Endothelial cell (in vitro differentiated cells): ENCODE measurements at regions not wholly inside any gene's neighbourhood (a gene's known extent, or its start where the extent isn't known, plus 50 kb on each side); places are given as distances from the start of the nearest gene placed in this dataset.

Experiments used
- DNase-seq: peaks from one replicate; pipeline ENCODE4 v3.0.0; 2021; ENCODE audit warnings: low spot score
- H3K27ac Mint-ChIP-seq: one replicate; pipeline ENCODE4 v1.8.0; 2021; ENCODE audit warnings: mixed read lengths, inconsistent platforms; ENCODE audit not compliant: unreplicated experiment
- H3K27me3 Mint-ChIP-seq: one replicate; pipeline ENCODE4 v1.8.0; 2021; ENCODE audit warnings: mild to moderate bottlenecking, moderate library complexity, mixed read lengths, inconsistent platforms; ENCODE audit not compliant: unreplicated experiment
- H3K36me3 Mint-ChIP-seq: one replicate; pipeline ENCODE4 v1.8.0; 2021; ENCODE audit warnings: mild to moderate bottlenecking, low read depth, mixed read lengths, inconsistent platforms; ENCODE audit not compliant: unreplicated experiment
- H3K4me1 Mint-ChIP-seq: one replicate; pipeline ENCODE4 v1.8.0; 2021; ENCODE audit warnings: mild to moderate bottlenecking, mixed read lengths, inconsistent platforms; ENCODE audit not compliant: unreplicated experiment
- H3K4me3 Mint-ChIP-seq: one replicate; pipeline ENCODE4 v1.8.0; 2021; ENCODE audit warnings: mild to moderate bottlenecking, mixed read lengths, inconsistent platforms; ENCODE audit not compliant: unreplicated experiment
- H3K9me3 Mint-ChIP-seq: one replicate; pipeline ENCODE4 v1.8.0; 2021; ENCODE audit warnings: mixed read lengths, inconsistent platforms; ENCODE audit not compliant: unreplicated experiment
- CTCF ChIP-seq: fragments of 200-600 bp; sonication (generic); IDR thresholded peaks from one replicate; pipeline ENCODE4 v1.5.0; 2021; ENCODE audit warnings: antibody characterized with exemption; ENCODE audit not compliant: unreplicated experiment

GRCh38 chr20:7520361-7520760, 419.9 kb downstream of the HAO1 start:
- no peak for DNase-seq
- Mint-ChIP-seq H3K4me3 (no peak overlapping the region), H3K4me1 (peaks cover 5% of the 10 kb centered on the region), H3K27me3 (peaks cover 1% of the 10 kb centered on the region), H3K27ac (no peak overlapping the region), H3K9me3 (no peaks in the 10 kb centered on the region), H3K36me3 (no peaks in the 10 kb centered on the region)
- no peak for TF ChIP-seq CTCF

DNA sequence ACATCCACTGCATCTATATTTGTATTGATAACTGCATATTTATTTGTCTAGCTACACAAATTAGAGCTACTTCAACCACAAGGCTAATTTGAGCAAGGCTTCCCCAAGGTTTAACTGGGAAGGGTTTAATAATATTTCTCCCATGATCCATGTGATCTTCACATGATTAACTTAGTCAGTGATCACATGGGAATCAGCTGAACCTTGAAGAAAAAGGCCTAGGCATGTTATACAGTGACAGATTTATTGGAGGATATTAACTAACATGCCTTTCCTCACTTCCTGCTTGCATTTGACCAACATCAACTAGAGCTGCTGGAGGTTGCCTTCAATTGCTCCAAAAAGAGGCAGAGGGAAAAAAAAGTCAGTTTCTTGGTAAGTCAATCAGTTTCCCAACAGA, 417.0 kb downstream of the HAO1 start:
- H3K9me3 Mint-ChIP-seq: no peaks in the 10 kb centered on the region
- H3K27ac Mint-ChIP-seq: no peak overlapping the region
- no peaks in the 10 kb centered on the region for H3K27me3 Mint-ChIP-seq
- H3K36me3 Mint-ChIP-seq: no peaks in the 10 kb centered on the region
- TF ChIP-seq CTCF: no peak
- H3K4me1 Mint-ChIP-seq: peaks cover 5% of the 10 kb centered on the region
- DNase-seq: no peak
- no peak overlapping the region for H3K4me3 Mint-ChIP-seq

DNA sequence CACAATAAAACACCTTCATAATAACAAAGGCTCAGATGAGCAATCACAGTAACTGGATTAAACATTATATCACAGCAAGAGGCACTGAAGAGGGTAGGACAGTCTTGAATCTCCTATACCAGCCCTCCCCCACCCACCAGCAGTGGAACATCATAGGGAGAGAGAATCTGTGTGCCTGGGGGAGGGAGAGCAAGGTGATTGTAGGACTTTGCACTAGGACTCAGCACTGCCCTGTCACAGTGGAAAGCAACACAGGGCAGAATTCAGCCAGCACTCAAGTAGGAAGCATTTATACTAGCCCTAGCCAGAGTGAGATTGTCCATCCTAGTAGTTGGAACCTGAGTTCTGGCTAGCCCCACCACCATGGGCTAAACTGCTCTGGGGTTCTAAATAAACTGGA, 400.2 kb downstream of the HAO1 start:
- TF ChIP-seq CTCF: no peak
- no peak for DNase-seq
- Mint-ChIP-seq H3K36me3 (no peaks in the 10 kb centered on the region), H3K9me3 (no peaks in the 10 kb centered on the region), H3K4me1 (no peaks in the 10 kb centered on the region), H3K27ac (no peak overlapping the region), H3K4me3 (no peak overlapping the region), H3K27me3 (no peaks in the 10 kb centered on the region)

DNA sequence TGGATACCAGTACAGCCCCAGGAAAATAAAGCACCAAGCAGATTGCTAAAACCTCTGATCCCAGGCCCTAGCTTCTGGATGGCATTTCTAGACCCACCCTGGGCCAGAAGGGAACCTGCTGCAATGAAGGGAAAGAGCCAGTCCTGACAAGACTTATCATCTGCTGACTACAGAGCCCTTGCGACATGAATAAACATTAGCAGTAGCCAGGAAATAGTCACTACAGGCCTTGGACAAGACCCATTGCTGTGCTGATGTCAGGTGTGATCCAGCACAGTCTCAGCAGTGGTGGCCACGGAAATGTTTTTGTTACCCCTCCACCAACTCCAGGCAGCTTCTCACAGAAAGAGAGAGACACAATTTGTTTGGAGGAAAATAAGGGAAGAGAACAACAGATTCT, 399.3 kb downstream of the HAO1 start:
- H3K27ac Mint-ChIP-seq: no peak overlapping the region
- H3K4me3 Mint-ChIP-seq: no peak overlapping the region
- no peaks in the 10 kb centered on the region for H3K9me3 Mint-ChIP-seq
- TF ChIP-seq CTCF: no peak
- H3K4me1 Mint-ChIP-seq: no peaks in the 10 kb centered on the region
- H3K27me3 Mint-ChIP-seq: no peaks in the 10 kb centered on the region
- no peaks in the 10 kb centered on the region for H3K36me3 Mint-ChIP-seq
- DNase-seq: no peak

GRCh38 chr20:7571101-7571500, 369.2 kb downstream of the HAO1 start:
- H3K27me3 Mint-ChIP-seq: no peaks in the 10 kb centered on the region
- no peak overlapping the region for H3K4me3 Mint-ChIP-seq
- H3K36me3 Mint-ChIP-seq: no peaks in the 10 kb centered on the region
- no peak overlapping the region for H3K27ac Mint-ChIP-seq
- DNase-seq: no peak
- H3K4me1 Mint-ChIP-seq: no peaks in the 10 kb centered on the region
- TF ChIP-seq CTCF: no peak
- no peaks in the 10 kb centered on the region for H3K9me3 Mint-ChIP-seq
